HG02571 (cell line): ENCODE measurements at regions not wholly inside any gene's neighbourhood (a gene's known extent, or its start where the extent isn't known, plus 50 kb on each side); places are given as distances from the start of the nearest gene placed in this dataset.

Source experiments
- ATAC-seq: cut with Tn5 transposase; IDR thresholded peaks from one replicate; pipeline ENCODE4 v1.9.1; 2021; ENCODE audit warnings: mild to moderate bottlenecking, moderate library complexity; ENCODE audit not compliant: unreplicated experiment

- ATAC-seq = no peak
Measured at GRCh38 chr11:91264481-91264880, 960.1 kb upstream of the FAT3 start.

GRCh38 chr11:91263496-91264365 is 960.9 kb upstream of the FAT3 start:
- ATAC-seq = no peak

DNA sequence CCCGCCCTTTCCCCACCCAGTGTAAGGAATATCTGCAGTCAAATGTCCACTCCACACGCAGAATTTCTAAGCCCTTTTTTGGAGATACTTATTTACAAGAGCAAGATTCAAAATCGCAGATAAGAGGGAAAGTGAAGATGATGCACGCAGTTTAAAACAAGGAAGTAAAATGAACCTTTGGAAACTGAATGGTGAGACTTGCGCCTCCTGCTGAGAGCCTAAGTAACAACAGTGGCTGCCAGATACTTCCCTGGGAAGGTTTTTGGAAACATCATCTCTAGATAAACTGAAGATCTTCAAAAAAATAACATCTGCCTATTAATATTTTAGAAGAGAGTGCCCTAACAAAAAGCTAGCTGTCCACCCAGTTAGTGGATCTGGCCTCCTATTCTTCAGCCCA is 963.1 kb upstream of the FAT3 start:
- no peak for ATAC-seq

- ATAC-seq = no peak
Measured at GRCh38 chr11:91258876-91259275, 965.7 kb upstream of the FAT3 start.

DNA sequence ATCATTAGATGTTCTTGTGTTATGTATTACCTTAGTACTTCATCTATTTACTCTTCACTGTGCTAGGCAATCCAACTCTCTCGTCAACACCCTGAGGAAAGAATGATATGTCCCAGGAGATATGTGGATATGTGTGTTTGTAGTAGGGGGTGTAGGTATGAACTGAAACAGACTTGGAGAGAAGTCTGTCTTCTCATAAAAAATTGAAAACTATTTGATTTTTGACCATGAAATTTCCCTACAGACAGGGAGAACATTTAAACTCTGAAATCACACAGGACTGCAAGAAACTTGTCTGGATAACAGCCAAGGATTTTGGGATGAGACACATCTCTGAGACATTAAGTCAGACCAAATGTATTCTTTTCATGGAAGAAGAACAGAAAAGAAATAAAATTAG is 967.0 kb upstream of the FAT3 start:
- ATAC-seq = no peak

- no peak for ATAC-seq
Measured at GRCh38 chr11:91248199-91248807, 976.3 kb upstream of the FAT3 start.

- ATAC-seq = no peak
Measured at GRCh38 chr11:91247009-91247735, 977.4 kb upstream of the FAT3 start.

- ATAC-seq = no peak
Measured at GRCh38 chr11:91244912-91245311, 979.7 kb upstream of the FAT3 start.

DNA sequence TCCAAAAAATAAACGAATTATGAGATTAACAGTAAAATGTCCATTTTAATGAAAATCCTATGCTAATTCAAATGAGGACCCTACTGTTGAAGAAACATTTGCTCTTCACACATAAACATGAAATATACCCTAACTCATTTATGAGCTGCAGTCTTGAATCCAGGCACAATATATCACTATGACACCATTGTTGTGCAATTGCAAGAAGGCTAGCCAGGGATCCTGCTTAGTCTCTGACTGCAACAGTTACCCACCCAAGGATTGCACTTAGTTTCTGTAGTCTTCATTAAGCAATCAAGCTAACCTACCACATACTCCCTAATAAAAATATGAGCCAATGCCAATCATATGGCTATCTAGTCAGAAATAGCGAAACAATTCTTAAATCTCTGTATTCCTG is 981.0 kb upstream of the FAT3 start:
- no peak for ATAC-seq

DNA sequence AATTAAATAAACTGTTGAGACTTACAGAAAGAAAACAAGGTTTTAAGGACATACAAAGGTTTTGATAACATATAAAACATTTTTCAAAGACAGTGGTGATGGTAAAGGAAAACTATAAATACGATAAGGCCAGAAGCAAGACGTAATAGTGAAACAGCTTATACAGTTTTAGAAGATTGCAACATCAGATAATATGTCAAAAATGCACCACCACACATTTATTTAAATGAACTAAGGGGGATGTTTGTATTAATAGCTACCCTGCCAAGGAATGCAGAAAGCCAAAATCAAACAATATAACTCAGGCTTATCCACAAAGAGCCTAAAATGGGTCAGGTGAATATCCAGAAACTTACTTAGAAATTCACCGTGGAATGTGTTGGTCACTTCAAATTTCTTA is 981.6 kb upstream of the FAT3 start:
- ATAC-seq = no peak

GRCh38 chr11:91241226-91241625 is 983.4 kb upstream of the FAT3 start:
- no peak for ATAC-seq

DNA sequence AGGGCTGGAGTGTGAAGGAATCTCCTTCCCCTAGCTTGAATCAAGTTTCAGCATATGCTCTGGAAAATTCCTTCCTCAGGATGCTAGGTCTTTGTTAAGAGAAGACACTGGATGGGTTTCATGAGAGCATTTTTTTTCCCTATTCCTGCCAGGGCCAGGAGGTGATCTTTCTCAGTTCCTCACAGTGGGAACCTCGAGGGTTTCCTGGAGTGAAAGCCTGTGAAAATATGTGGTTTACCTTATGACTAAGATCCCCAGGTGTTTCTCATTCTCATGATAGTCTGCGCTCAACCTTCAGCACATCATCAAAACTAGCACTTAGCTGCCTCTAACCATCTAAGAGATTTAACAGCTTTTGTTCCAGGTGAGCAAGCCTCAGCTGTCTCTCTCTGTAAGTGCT is 985.3 kb upstream of the FAT3 start:
- ATAC-seq = no peak

- no peak for ATAC-seq
Measured at GRCh38 chr11:91231226-91231625, 993.4 kb upstream of the FAT3 start.

GRCh38 chr11:91230647-91231046 is 994.0 kb upstream of the FAT3 start:
- ATAC-seq = no peak

DNA sequence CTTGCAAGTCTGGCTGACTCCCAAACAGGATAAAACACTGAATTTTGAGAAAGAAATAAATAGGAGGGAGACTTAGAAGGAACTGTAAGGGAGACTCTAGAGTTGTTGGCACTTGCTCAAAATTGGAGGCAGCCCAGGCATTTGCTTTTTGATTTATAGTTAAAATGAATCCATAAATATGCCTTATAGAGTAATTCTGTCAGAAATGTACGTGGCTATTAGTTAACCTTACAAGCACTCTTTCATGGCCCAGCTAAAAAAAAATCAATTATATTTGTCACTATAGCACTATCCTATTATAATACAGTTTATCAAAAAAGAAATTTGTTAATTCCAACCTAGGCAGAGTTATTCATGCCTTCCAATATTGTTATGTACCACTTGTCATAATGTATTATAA is 1000.0 kb upstream of the CHORDC1 start:
- no peak for ATAC-seq

DNA sequence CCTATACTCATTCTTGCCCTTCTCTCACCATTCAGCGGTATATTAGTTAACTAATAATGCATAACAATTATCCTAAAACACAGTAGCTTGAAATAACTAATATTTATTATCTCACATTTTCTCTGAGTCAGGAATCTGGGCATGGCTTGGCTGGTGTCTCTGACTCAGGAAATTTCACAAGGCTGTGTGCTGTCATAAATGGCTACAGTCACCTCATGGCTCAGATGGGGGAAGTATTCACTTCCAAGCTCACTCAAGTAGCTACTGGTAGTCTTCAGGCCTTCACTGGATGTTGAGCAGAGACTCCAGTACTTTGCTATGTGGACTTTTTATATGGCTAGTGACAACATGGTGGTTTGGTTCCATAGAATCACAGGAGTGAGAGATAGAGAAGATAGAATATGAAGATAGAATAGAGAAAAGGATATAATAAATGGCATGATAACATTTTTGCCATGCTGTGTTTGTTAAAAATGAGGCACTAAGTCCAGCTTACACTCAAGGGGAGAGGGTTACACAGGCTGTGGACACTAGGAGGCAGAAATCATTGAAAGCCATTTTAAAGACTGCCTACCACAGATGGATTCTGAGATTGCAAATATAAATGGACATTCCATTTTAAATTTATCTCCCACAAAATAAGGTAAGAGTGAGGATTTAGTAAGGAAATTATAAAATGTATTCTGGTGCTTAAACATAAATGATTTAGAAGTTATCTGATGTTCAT is 997.8 kb upstream of the CHORDC1 start:
- no peak for ATAC-seq

DNA sequence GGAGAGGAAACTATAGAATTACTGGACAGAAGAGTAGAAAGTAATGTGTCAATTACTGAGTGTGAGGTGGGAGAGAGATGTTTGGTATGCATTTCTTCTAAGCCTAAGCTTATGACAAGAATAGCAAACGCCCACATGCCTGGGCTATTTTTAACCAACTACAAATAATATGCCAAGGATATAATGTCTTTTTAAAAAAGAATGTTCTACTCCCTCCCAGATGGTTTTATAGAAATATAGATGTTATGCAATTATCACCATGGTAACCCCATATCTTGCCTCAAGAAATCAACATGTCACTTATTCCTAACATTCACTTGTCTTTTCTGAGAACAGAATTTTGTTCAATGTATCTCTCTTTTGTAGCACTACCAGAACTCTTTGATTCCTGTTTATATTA is 996.7 kb upstream of the CHORDC1 start:
- ATAC-seq = no peak

DNA sequence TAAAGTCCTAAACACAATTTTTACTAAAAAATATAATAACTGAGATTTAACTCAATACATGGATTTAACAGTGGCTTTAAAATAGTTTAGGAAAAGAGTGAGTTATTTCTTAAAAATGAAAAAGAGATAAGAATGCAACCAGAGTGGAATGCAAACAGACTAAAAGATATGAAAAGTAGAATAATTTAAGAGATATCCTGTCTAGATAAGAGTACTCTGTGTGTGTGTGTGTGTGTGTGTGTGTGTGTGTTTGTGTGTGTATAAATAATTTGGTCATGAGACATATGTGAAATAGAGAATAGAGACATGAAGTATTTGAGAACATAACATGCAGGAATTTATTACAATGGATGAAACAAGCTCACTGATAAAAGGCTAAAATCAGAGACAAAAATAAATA is 986.9 kb upstream of the CHORDC1 start:
- ATAC-seq = no peak

DNA sequence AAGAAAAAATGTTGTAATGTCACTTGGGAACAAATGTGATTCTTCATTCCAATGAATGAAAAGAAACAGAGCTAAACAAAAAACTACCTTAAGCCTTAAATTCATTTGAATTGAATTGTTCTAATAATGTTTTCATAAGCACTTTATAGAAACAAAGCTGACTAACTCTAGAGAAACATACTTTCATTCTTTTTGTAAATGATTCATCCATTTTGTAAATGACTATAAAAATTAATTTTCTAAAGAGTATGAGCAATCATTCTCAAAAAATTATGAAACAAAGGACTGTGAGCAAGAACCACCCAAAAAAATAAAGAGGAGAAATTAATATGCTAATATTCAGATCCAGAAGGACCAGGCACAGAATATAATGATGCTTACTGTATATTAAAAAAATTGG is 986.5 kb upstream of the CHORDC1 start:
- no peak for ATAC-seq

- no peak for ATAC-seq
Measured at GRCh38 chr11:91199866-91200265, 977.0 kb upstream of the CHORDC1 start.

DNA sequence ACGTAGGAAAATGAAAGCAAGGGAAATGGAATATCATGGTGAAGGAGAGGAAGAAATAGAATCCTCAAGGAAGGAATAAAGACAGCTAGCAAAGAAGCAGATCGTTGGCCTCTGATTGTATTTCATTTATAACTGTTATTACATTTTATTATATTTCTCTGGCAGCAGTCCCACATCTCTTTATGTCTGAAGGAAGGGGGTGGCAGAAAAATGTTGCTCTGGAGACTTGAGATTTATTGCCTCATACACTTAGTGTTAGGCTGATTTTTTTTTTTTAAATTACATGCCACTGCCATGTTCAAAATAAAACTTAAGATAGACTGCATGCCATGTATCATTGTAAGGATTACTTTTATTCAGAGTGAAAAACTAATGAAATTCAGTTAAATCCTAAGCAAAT is 971.7 kb upstream of the CHORDC1 start:
- no peak for ATAC-seq
